ENCODE measurements at regions not wholly inside any gene's neighbourhood (a gene's known extent, or its start where the extent isn't known, plus 50 kb on each side); places are given as distances from the start of the nearest gene placed in this dataset.

DNA sequence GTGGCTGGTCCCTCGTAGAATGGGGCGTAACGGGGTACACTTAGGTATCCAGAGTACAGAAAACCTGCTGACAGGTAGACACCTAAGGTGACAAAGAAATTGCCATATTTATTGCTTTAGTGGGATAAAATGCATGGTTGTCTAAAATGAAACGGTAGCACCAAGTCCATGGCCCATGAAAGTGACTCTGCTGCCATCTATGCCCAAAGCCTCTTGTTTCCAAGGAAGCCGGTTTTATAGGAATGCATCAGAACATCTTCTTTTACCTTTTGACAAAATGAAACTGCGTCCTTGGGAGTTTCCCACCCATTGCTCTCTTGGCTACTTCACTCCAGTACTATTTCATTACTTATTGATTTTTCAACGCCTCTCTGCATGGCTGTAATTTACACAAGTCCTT is 151.3 kb upstream of the ZFHX3 start:
- TF ChIP-seq, protein P1, sequence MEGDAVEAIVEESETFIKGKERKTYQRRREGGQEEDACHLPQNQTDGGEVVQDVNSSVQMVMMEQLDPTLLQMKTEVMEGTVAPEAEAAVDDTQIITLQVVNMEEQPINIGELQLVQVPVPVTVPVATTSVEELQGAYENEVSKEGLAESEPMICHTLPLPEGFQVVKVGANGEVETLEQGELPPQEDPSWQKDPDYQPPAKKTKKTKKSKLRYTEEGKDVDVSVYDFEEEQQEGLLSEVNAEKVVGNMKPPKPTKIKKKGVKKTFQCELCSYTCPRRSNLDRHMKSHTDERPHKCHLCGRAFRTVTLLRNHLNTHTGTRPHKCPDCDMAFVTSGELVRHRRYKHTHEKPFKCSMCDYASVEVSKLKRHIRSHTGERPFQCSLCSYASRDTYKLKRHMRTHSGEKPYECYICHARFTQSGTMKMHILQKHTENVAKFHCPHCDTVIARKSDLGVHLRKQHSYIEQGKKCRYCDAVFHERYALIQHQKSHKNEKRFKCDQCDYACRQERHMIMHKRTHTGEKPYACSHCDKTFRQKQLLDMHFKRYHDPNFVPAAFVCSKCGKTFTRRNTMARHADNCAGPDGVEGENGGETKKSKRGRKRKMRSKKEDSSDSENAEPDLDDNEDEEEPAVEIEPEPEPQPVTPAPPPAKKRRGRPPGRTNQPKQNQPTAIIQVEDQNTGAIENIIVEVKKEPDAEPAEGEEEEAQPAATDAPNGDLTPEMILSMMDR (IDR thresholded peaks at IDR 0.05; ENCODE audit: low read depth, low read length) = peak; percentile 26; the same call in 1 of the 2 replicates
- Histone ChIP-seq H3K4me1 (peaks cover 9% of the 10 kb centered on the region), H3K4me3 (ENCODE audit: low read depth, low read length) (no peak overlapping the region), H3K9me3 (no peaks in the 10 kb centered on the region), H3K27me3 (no peaks in the 10 kb centered on the region), H3K36me3 (no peaks in the 10 kb centered on the region)
- no peak for DNase-seq

DNA sequence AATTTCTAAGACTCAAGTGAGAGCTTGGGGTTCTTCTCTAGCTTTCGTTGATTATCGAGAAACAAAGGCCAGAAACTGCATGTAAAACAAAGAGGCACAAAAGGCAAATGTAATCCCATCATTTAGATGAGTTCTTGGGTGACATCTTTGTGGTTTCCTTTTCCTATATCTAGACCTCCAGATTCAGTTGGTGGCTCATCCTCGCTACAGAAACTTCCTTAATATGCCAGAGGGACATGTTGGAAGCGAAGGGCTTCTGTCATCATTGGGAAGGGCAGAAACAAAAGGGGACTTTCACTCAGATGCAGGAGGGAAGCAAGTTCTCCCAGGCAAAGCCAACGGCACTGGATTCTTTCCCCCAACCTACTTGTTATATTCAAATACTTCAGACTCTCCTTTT is 150.6 kb upstream of the ZFHX3 start:
- no peak for DNase-seq
- Histone ChIP-seq H3K9me3 (no peaks in the 10 kb centered on the region), H3K4me3 (ENCODE audit: low read depth, low read length) (no peak overlapping the region), H3K36me3 (no peaks in the 10 kb centered on the region), H3K27me3 (no peaks in the 10 kb centered on the region), H3K4me1 (peaks cover 9% of the 10 kb centered on the region)
- TF ChIP-seq, protein P1 (IDR thresholded peaks at IDR 0.05; ENCODE audit: low read depth, low read length) = no peak

DNA sequence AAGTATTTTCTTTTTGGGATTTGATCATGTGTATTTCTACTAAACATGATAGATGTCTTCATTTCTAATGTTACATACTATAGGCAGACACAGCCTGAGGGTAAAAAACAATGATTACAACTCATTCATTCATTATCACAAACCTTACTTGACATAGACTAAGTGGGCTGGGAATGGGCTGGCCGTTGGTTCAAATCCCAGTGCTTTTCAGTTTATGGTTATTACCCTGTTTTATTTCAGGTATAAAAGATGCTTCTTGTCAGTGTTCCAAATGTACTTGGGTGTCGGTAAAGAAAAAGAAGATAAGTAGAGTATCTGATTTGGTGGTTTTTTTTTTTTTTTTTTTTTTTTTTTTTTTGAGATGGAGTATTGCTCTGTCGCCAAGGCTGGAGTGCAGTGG is 149.7 kb upstream of the ZFHX3 start:
- TF ChIP-seq, protein P1 (IDR thresholded peaks at IDR 0.05; ENCODE audit: low read depth, low read length) = no peak
- H3K4me1 ChIP-seq = peaks cover 9% of the 10 kb centered on the region
- DNase-seq = no peak

GRCh38 chr16:73196670-73197069 is 148.7 kb upstream of the ZFHX3 start:
- no peaks in the 10 kb centered on the region for H3K36me3 ChIP-seq
- peak; percentile 81 for DNase-seq
- no peaks in the 10 kb centered on the region for H3K9me3 ChIP-seq
- TF ChIP-seq, protein P1 (IDR thresholded peaks at IDR 0.05; ENCODE audit: low read depth, low read length) = peak; percentile 90
- no peak overlapping the region for H3K4me3 ChIP-seq (ENCODE audit: low read depth, low read length)
- no peaks in the 10 kb centered on the region for H3K27me3 ChIP-seq
- peaks cover 5% of the 10 kb centered on the region; the same call in 1 of the 2 replicates for H3K4me1 ChIP-seq

More for the DNA sequence above, 149.7 kb upstream of the ZFHX3 start:
- Histone ChIP-seq H3K9me3 (no peaks in the 10 kb centered on the region), H3K4me3 (ENCODE audit: low read depth, low read length) (no peak overlapping the region), H3K27me3 (no peaks in the 10 kb centered on the region), H3K36me3 (no peaks in the 10 kb centered on the region)

GRCh38 chr16:73193464-73193863 is 145.5 kb upstream of the ZFHX3 start:
- DNase-seq = no peak
- Histone ChIP-seq H3K4me3 (ENCODE audit: low read depth, low read length) (no peak overlapping the region), H3K36me3 (no peaks in the 10 kb centered on the region), H3K4me1 (peaks cover 5% of the 10 kb centered on the region; the same call in 1 of the 2 replicates), H3K9me3 (no peaks in the 10 kb centered on the region), H3K27me3 (no peaks in the 10 kb centered on the region)
- TF ChIP-seq, protein P1 (IDR thresholded peaks at IDR 0.05; ENCODE audit: low read depth, low read length) = no peak

DNA sequence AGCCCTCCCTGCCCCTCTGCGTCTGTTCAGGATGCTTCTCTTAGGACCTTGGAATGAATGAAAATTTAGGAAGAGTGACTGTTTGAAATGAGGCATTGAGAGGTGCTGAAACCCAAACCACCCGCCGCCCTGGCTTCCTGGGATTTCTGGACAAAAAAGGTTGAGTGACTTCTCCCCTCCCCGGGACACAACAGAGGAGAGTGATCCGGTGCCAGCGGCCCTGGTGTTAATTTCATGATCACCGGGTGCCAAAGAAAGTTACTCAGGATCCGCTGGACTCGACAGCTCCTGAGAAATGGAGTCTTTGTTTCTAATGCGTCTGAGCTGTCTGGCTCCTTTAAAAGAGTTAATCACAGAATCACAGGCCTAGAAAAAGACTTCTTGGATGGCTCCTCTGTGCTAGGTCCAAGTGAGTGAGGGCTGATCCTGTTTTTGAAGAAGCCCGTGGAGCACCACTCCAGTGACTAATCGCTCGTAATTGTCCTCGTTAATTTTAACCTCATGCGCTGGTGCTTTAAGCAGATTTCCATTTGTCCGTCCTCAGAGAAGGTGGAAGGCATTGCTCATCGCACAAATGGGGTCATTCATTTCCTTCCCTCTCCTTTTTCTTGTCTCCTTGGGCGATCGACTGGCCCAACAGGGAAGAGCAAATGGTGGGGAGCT is 144.4 kb upstream of the ZFHX3 start:
- peaks cover 7% of the 10 kb centered on the region for H3K4me1 ChIP-seq
- DNase-seq = no peak
- no peaks in the 10 kb centered on the region for H3K9me3 ChIP-seq

More for the DNA sequence above, 144.4 kb upstream of the ZFHX3 start:
- Histone ChIP-seq H3K36me3 (no peaks in the 10 kb centered on the region), H3K4me3 (ENCODE audit: low read depth, low read length) (no peak overlapping the region), H3K27me3 (no peaks in the 10 kb centered on the region)
- TF ChIP-seq, protein P1 (IDR thresholded peaks at IDR 0.05; ENCODE audit: low read depth, low read length) = no peak
